SK-N-MC (cell line): ENCODE measurements at regions not wholly inside any gene's neighbourhood (a gene's known extent, or its start where the extent isn't known, plus 50 kb on each side); places are given as distances from the start of the nearest gene placed in this dataset.

Source experiments
- EZH2 ChIP-seq: fragments of 200-600 bp; sonication (generic); IDR thresholded peaks from one replicate; pipeline ENCODE4 v1.6.1; 2017; ENCODE audit warnings: antibody characterized with exemption
- FOXP2 ChIP-seq: optimal IDR thresholded peaks from 2 replicates; pipeline ENCODE3; 2011; ENCODE audit warnings: mild to moderate bottlenecking, moderate library complexity; ENCODE audit not compliant: insufficient read depth; ENCODE audit errors: extremely low read length, control extremely low read depth
- POLR2AphosphoS5 ChIP-seq: IDR thresholded peaks from 2 replicates; pipeline ENCODE4 v1.6.1; 2012; ENCODE audit warnings: mild to moderate bottlenecking, low read depth, low read length, borderline replicate concordance

DNA sequence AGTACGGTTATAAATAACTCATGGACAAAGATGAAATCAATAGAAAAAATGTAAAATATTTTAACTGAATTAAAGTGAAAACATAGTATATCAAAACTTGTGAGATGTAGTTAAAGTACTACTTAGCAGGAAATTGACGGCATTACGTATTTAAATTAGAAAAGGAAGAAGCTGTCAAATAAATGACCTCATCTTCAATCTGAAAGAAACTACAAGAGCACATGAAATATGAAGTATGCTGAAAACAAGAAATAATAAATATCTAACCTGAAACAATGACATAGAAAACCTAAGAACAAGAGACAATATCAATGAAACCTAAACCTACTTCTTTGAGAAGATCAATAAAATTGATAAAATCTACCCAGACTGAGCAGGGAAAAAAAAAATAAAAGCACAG is 122.2 kb upstream of the PDE4B start:
- no peak for TF ChIP-seq POLR2AphosphoS5
- no peak for TF ChIP-seq EZH2
- TF ChIP-seq FOXP2 = no peak
